Astrocyte (in vitro differentiated cells and primary cell): ENCODE measurements at regions not wholly inside any gene's neighbourhood (a gene's known extent, or its start where the extent isn't known, plus 50 kb on each side); places are given as distances from the start of the nearest gene placed in this dataset.

Experiments used
- DNase-seq: peaks from one replicate; pipeline ENCODE4 v3.0.0-alpha.2; 2010; ENCODE audit warnings: low read depth
- FAIRE-seq: peaks from 2 replicates; lab custom pipeline; 2011; peaks lifted over from hg19 to GRCh38; lab: Jason Lieb, UNC
- H2AFZ ChIP-seq: 2 replicates; pipeline ENCODE4 v1.6.0; 2012; ENCODE audit warnings: low read depth, low read length, inconsistent platforms
- H3K27ac ChIP-seq: 2 replicates; pipeline ENCODE4 v1.5.1; 2011; ENCODE audit warnings: low read depth, low read length, inconsistent platforms
- H3K27me3 ChIP-seq: 2 replicates; pipeline ENCODE4 v1.6.0; 2011; ENCODE audit warnings: low read length, inconsistent platforms; ENCODE audit not compliant: insufficient read depth
- H3K36me3 ChIP-seq: 2 replicates; pipeline ENCODE4 v1.5.1; 2011; ENCODE audit warnings: low read length, inconsistent platforms; ENCODE audit not compliant: insufficient read depth
- H3K4me1 ChIP-seq: 2 replicates; pipeline ENCODE4 v1.5.1; 2011; ENCODE audit warnings: low read length, inconsistent platforms; ENCODE audit not compliant: insufficient read depth
- H3K4me2 ChIP-seq: 2 replicates; pipeline ENCODE4 v1.6.0; 2012; ENCODE audit warnings: low read length, inconsistent platforms
- H3K4me3 ChIP-seq: 2 replicates; pipeline ENCODE4 v1.5.1; 2011; ENCODE audit warnings: low read depth, mild to moderate bottlenecking, low read length, inconsistent platforms; ENCODE audit not compliant: insufficient read depth
- H3K79me2 ChIP-seq: 2 replicates; pipeline ENCODE4 v1.6.0; 2012; ENCODE audit warnings: mild to moderate bottlenecking, low read length, inconsistent platforms; ENCODE audit not compliant: insufficient read depth
- H3K9ac ChIP-seq: 2 replicates; pipeline ENCODE4 v1.6.0; 2012; ENCODE audit warnings: mild to moderate bottlenecking, low read length, inconsistent platforms
- H3K9me3 ChIP-seq: 2 replicates; pipeline ENCODE4 v1.5.1; 2012; ENCODE audit warnings: low read depth, mild to moderate bottlenecking, low read length, inconsistent platforms; ENCODE audit not compliant: insufficient read depth
- H4K20me1 ChIP-seq: 2 replicates; pipeline ENCODE4 v1.6.0; 2012; ENCODE audit warnings: low read length, inconsistent platforms; ENCODE audit not compliant: insufficient read depth
- H3K27ac Mint-ChIP-seq: one replicate; pipeline ENCODE4 v1.8.0; 2021; ENCODE audit warnings: mild to moderate bottlenecking, mixed read lengths; ENCODE audit not compliant: unreplicated experiment
- H3K27me3 Mint-ChIP-seq: one replicate; pipeline ENCODE4 v1.8.0; 2021; ENCODE audit warnings: low read depth, mixed read lengths; ENCODE audit not compliant: unreplicated experiment
- H3K36me3 Mint-ChIP-seq: one replicate; pipeline ENCODE4 v1.8.0; 2021; ENCODE audit warnings: low read depth, mixed read lengths; ENCODE audit not compliant: unreplicated experiment
- H3K4me1 Mint-ChIP-seq: one replicate; pipeline ENCODE4 v1.8.0; 2021; ENCODE audit warnings: low read depth, mixed read lengths; ENCODE audit not compliant: unreplicated experiment
- H3K4me3 Mint-ChIP-seq: one replicate; pipeline ENCODE4 v1.8.0; 2021; ENCODE audit warnings: mild to moderate bottlenecking, moderate library complexity, mixed read lengths; ENCODE audit not compliant: unreplicated experiment
- H3K9me3 Mint-ChIP-seq: one replicate; pipeline ENCODE4 v1.8.0; 2021; ENCODE audit warnings: mild to moderate bottlenecking, mixed read lengths; ENCODE audit not compliant: unreplicated experiment
- CTCF ChIP-seq: IDR thresholded peaks from 2 replicates; pipeline ENCODE4 v1.5.1; 2011; ENCODE audit warnings: low read depth, mild to moderate bottlenecking, inconsistent platforms, low read length, moderate library complexity; ENCODE audit not compliant: insufficient read depth
- EZH2 ChIP-seq: IDR thresholded peaks from 2 replicates; pipeline ENCODE4 v1.6.1; 2012; ENCODE audit warnings: mild to moderate bottlenecking, low read length, inconsistent platforms; ENCODE audit not compliant: insufficient read depth

- H3K4me3 ChIP-seq: no peak overlapping the region
- H3K4me1 Mint-ChIP-seq: no peaks in the 10 kb centered on the region
- DNase-seq: no peak
- no peak overlapping the region for H3K4me2 ChIP-seq
- TF ChIP-seq EZH2: no peak
- TF ChIP-seq CTCF: no peak
- no peaks in the 10 kb centered on the region for H3K79me2 ChIP-seq
- H3K36me3 ChIP-seq: no peaks in the 10 kb centered on the region
- H4K20me1 ChIP-seq: no peaks in the 10 kb centered on the region
- H3K27ac Mint-ChIP-seq: no peak overlapping the region
- H3K27me3 Mint-ChIP-seq: no peaks in the 10 kb centered on the region
- no peaks in the 10 kb centered on the region for H3K27me3 ChIP-seq
- no peaks in the 10 kb centered on the region for H3K36me3 Mint-ChIP-seq
- H3K9me3 Mint-ChIP-seq: peaks cover 1% of the 10 kb centered on the region
- H3K4me3 Mint-ChIP-seq: no peak overlapping the region
- no peak overlapping the region for H3K9ac ChIP-seq
- no peak overlapping the region for H2AFZ ChIP-seq
- H3K9me3 ChIP-seq: no peaks in the 10 kb centered on the region
- no peak overlapping the region for H3K27ac ChIP-seq
- no peak for FAIRE-seq
- no peaks in the 10 kb centered on the region for H3K4me1 ChIP-seq
Measured at GRCh38 chr5:162544905-162545304, 477.3 kb downstream of the GABRG2 start.

- H3K9ac ChIP-seq: no peak overlapping the region
Measured at GRCh38 chr5:162550236-162550635, 482.7 kb downstream of the GABRG2 start.

More at GRCh38 chr5:162550236-162550635, 482.7 kb downstream of the GABRG2 start:
- no peak overlapping the region for H2AFZ ChIP-seq
- H3K27me3 ChIP-seq: no peaks in the 10 kb centered on the region
- H3K4me3 ChIP-seq: no peak overlapping the region
- no peaks in the 10 kb centered on the region for H3K4me1 ChIP-seq
- Mint-ChIP-seq H3K4me1 (no peaks in the 10 kb centered on the region), H3K9me3 (peaks cover 3% of the 10 kb centered on the region), H3K36me3 (no peaks in the 10 kb centered on the region), H3K27me3 (no peaks in the 10 kb centered on the region), H3K27ac (no peak overlapping the region), H3K4me3 (no peak overlapping the region)
- no peak for DNase-seq
- H4K20me1 ChIP-seq: no peaks in the 10 kb centered on the region
- H3K4me2 ChIP-seq: no peak overlapping the region
- H3K27ac ChIP-seq: no peak overlapping the region
- no peak for TF ChIP-seq EZH2
- no peak for TF ChIP-seq CTCF
- no peaks in the 10 kb centered on the region for H3K36me3 ChIP-seq
- FAIRE-seq: no peak
- H3K79me2 ChIP-seq: no peaks in the 10 kb centered on the region
- no peaks in the 10 kb centered on the region for H3K9me3 ChIP-seq
